Vagina (tissue), 2 donors: ENCODE measurements at regions not wholly inside any gene's neighbourhood (a gene's known extent, or its start where the extent isn't known, plus 50 kb on each side); places are given as distances from the start of the nearest gene placed in this dataset.

ENCODE experiments used
- DNase-seq, 2 donors: peaks; one replicate each; pipeline ENCODE4 v3.0.0-alpha.2; 2017; ENCODE audit errors: extremely low spot score in 2 of 2
- H3K27ac ChIP-seq: fragments of 200-600 bp; sonication (generic); one replicate; pipeline ENCODE4 v1.5.1; 2019
- H3K27me3 ChIP-seq: fragments of 200-600 bp; sonication (generic); one replicate; pipeline ENCODE4 v1.5.1; 2019
- H3K36me3 ChIP-seq, 2 donors: fragments of 200-600 bp; sonication (generic); one replicate each; pipeline ENCODE4 v1.5.1; 2017 to 2019
- H3K4me1 ChIP-seq: fragments of 200-600 bp; sonication (generic); one replicate; pipeline ENCODE4 v1.5.1; 2019
- H3K4me3 ChIP-seq, 2 donors: fragments of 200-600 bp; sonication (generic); 1 replicate in 1 of 2; 2 replicates in 1 of 2; pipeline ENCODE4 v1.5.1; 2016 to 2019
- H3K9me3 ChIP-seq: fragments of 200-600 bp; sonication (generic); one replicate; pipeline ENCODE4 v1.5.1; 2019
- CTCF ChIP-seq, 3 experiments: fragments of 450-650 bp in 2 of 3; fragments of 200-600 bp in 1 of 3; sonication (generic) in 1 of 3; IDR thresholded peaks; one replicate each; pipeline ENCODE4 v1.5.1; 2017 to 2019; ENCODE audit warnings: antibody characterized with exemption in 3 of 3, mild to moderate bottlenecking in 2 of 3, moderate library complexity in 2 of 3
- POLR2A ChIP-seq, 2 donors: fragments of 450-650 bp; IDR thresholded peaks; one replicate each; pipeline ENCODE4 v1.6.1; 2017; ENCODE audit warnings: antibody characterized with exemption in 2 of 2, mild to moderate bottlenecking in 2 of 2, moderate library complexity in 2 of 2
- POLR2AphosphoS5 ChIP-seq, 2 donors: sonication (generic); formaldehyde crosslinking; IDR thresholded peaks; one replicate each; pipeline ENCODE4 v1.9.0; 2017; ENCODE audit warnings: antibody characterized with exemption in 2 of 2, mild to moderate bottlenecking in 2 of 2, low read depth in 1 of 2; ENCODE audit not compliant: insufficient read depth in 1 of 2
- intact Hi-C: fragments of 100-400 bp; cut with DNase I; formaldehyde crosslinking; loops from one replicate; pipeline ENCODE4 v1.15.1; 2023

GRCh38 chr13:73872397-73872796, 261.8 kb downstream of the KLF12 start:
- no peak for DNase-seq
- no peak overlapping the region for H3K27ac ChIP-seq
- no peak overlapping the region for H3K4me3 ChIP-seq
- no peaks in the 10 kb centered on the region for H3K9me3 ChIP-seq
- H3K36me3 ChIP-seq = no peaks in the 10 kb centered on the region
- no peaks in the 10 kb centered on the region for H3K27me3 ChIP-seq
- no peaks in the 10 kb centered on the region for H3K4me1 ChIP-seq
- TF ChIP-seq CTCF (IDR thresholded peaks at IDR 0.05) (no peak), POLR2AphosphoS5 (IDR thresholded peaks at IDR 0.05; ENCODE audit: insufficient read depth in 1 of 2, low read depth in 1 of 2) (no peak), POLR2A (IDR thresholded peaks at IDR 0.05) (no peak)
- intact Hi-C loops = no loop called here

- H3K27ac ChIP-seq = no peak overlapping the region
- intact Hi-C loops = no loop called here
- no peak for TF ChIP-seq CTCF (IDR thresholded peaks at IDR 0.05)
These were observed 263.0 kb downstream of the KLF12 start for GRCh38 chr13:73870970-73871935.

GRCh38 chr13:73870036-73870741, 264.0 kb downstream of the KLF12 start:
- no peak for DNase-seq
- Histone ChIP-seq H3K27ac (no peak overlapping the region), H3K9me3 (no peaks in the 10 kb centered on the region), H3K36me3 (no peaks in the 10 kb centered on the region), H3K4me3 (no peak overlapping the region), H3K27me3 (no peaks in the 10 kb centered on the region), H3K4me1 (no peaks in the 10 kb centered on the region)
- intact Hi-C loops = no loop called here
- TF ChIP-seq POLR2A (IDR thresholded peaks at IDR 0.05) = no peak
- TF ChIP-seq CTCF (IDR thresholded peaks at IDR 0.05) = no peak
- no peak for TF ChIP-seq POLR2AphosphoS5 (IDR thresholded peaks at IDR 0.05; ENCODE audit: insufficient read depth in 1 of 2, low read depth in 1 of 2)

More at GRCh38 chr13:73870970-73871935, 263.0 kb downstream of the KLF12 start:
- Histone ChIP-seq H3K27me3 (no peaks in the 10 kb centered on the region), H3K4me1 (no peaks in the 10 kb centered on the region), H3K4me3 (no peak overlapping the region), H3K36me3 (no peaks in the 10 kb centered on the region), H3K9me3 (no peaks in the 10 kb centered on the region)
- DNase-seq = no peak

GRCh38 chr13:73865027-73865426, 269.2 kb downstream of the KLF12 start:
- H3K36me3 ChIP-seq = no peaks in the 10 kb centered on the region
- H3K4me3 ChIP-seq = no peak overlapping the region
- no peaks in the 10 kb centered on the region for H3K9me3 ChIP-seq
- TF ChIP-seq POLR2AphosphoS5 (IDR thresholded peaks at IDR 0.05; ENCODE audit: insufficient read depth in 1 of 2, low read depth in 1 of 2) = no peak
- no peak for TF ChIP-seq CTCF (IDR thresholded peaks at IDR 0.05)
- TF ChIP-seq POLR2A (IDR thresholded peaks at IDR 0.05) = no peak
- H3K27ac ChIP-seq = no peak overlapping the region
- DNase-seq = no peak
- intact Hi-C loops = no loop called here
- no peaks in the 10 kb centered on the region for H3K27me3 ChIP-seq
- H3K4me1 ChIP-seq = no peaks in the 10 kb centered on the region

GRCh38 chr13:73861136-73861535, 273.1 kb downstream of the KLF12 start:
- Histone ChIP-seq H3K27me3 (no peaks in the 10 kb centered on the region), H3K9me3 (no peaks in the 10 kb centered on the region), H3K4me3 (no peak overlapping the region), H3K36me3 (no peaks in the 10 kb centered on the region), H3K4me1 (no peaks in the 10 kb centered on the region), H3K27ac (no peak overlapping the region)
- no peak for TF ChIP-seq POLR2A (IDR thresholded peaks at IDR 0.05)
- intact Hi-C loops = no loop called here
- DNase-seq = no peak
